ENCODE measurements at regions not wholly inside any gene's neighbourhood (a gene's known extent, or its start where the extent isn't known, plus 50 kb on each side); places are given as distances from the start of the nearest gene placed in this dataset.

- no peak for DNase-seq
Observed at GRCh38 chr1:201660931-201661822, 122.2 kb downstream of the NAV1 start.

GRCh38 chr1:201661823-201662359, 123.0 kb downstream of the NAV1 start:
- no peak for DNase-seq

GRCh38 chr1:201662646-201663045, 123.7 kb downstream of the NAV1 start:
- no peak for DNase-seq

- no peak for DNase-seq
Observed at GRCh38 chr1:201663491-201664113, 124.7 kb downstream of the NAV1 start.

DNA sequence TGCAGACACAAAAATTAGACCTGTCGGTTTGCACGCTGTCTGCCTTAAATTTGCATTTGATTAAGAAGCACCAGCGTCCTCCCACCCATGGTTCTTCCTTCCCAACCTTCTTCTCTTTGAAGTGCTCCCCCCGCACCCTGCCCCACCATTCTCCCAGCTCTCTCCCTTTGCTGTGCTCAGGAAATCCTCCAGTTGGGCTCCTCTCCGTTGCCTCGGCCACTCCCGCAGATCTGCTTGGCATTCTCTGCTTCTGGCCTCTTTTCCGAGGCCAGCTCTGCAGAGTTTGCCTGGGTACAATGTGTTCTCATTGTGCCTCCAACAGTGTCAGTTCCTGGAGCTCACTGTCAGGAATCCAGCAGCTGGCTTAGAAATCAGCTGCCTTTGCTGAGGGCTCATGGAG, 126.1 kb downstream of the NAV1 start:
- no peak for DNase-seq

DNA sequence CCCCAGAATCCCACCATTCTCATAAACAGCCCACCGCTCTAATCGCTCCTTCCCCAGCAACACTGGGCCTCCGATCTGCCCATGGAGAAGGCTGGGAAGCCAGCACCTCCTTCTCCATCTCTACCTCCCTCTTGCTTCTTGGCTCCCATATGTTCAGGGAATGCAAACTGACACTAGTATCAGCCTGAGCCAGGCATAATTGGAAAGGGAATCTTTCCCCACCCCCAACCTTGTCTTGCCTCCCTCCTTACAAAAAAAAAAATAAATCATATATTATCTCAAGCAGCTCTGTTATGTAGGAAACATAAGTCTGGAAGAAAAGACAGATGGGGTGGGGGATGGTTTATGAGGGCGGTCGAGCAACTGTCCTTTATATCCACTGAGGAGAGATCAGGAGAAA, 127.2 kb downstream of the NAV1 start:
- no peak for DNase-seq

GRCh38 chr1:201666645-201667044, 127.7 kb downstream of the NAV1 start:
- DNase-seq: no peak

DNA sequence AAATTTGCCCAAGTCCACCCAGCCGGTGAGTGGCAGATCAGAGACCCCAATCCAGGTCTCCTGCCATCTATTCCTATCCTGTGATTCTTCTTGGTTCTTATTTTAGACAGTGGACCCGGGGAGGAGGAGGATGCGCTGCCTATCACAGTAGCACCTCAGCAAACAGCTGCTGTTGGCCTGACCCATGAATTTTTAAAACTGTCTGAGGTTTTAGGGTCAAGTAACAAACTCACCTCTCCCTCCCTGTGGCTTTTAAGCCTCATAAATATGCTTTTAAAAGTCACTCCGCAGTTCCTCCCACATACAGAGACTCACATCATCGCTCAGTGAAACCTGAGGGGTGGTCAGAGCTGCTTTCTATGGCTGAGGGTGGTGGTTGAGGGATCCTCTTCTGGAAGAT, 128.6 kb downstream of the NAV1 start:
- no peak for DNase-seq

- no peak for DNase-seq
Observed at GRCh38 chr1:201670517-201670916, 131.6 kb downstream of the NAV1 start.

DNA sequence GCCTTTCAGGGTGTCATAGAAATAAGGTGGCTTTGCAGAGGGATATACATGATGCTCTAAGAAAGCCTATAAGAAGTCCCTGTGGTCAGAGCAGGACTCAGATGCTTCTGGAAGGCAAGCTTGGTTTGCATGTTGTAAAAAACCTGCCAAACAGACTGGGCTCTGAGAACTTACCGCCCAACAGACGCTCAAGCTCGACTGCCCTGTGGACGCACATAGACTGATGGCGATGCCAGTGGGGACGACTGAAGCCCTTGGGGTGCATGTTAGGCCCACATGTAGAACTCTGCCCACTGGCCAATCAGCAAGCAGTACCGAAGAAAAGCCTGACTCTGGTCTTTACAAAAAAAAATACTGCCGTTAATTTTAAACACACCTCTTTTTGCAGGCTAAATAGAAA, 133.8 kb downstream of the NAV1 start:
- no peak for DNase-seq

- DNase-seq: no peak
Observed at GRCh38 chr1:201673093-201673492, 134.2 kb downstream of the NAV1 start.

GRCh38 chr1:201673915-201674314, 135.0 kb downstream of the NAV1 start:
- DNase-seq: no peak

DNA sequence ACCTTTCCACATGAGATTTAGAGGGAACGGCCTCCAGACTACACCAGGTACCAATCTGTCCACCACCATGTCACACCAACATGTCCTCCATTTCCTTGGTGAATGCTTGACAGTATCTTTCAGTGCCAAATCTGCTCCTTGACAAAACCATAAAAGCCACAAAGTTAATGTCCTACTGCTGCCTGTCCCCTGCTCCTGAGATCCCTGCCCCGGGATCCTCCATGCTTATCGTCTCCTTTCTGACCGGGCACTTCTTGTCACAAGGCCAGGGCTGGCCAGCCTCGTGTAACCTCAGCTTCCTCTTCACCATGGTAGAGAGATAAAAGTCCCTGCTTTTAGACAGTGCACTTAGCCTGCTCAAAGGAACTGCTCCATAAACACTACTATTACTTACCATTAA, 136.2 kb downstream of the NAV1 start:
- no peak for DNase-seq

GRCh38 chr1:201676197-201676596, 137.3 kb downstream of the NAV1 start:
- DNase-seq: no peak

DNA sequence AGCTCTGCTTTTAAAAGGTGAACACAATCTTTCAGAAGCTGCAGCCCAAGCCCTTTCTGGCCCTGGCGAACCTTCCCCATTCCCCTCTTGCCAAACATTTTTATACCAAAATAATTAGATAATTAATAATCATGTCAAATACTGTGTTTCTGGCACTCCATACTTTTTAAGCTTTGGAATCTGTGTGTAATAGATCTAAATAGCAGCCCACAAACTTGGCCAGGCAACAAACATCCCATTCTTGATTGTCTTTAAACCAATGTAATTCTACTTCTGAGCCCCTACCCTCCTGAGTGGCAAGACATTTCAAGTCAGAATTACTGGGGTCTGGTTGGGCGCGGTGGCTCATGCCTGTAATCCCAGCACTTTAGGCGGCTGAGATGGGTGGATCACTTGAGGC, 137.7 kb downstream of the NAV1 start:
- DNase-seq: no peak

- DNase-seq: peak in 1 of 2 experiments; percentile 16
Observed at GRCh38 chr1:201678264-201679101, 139.6 kb downstream of the NAV1 start.

DNA sequence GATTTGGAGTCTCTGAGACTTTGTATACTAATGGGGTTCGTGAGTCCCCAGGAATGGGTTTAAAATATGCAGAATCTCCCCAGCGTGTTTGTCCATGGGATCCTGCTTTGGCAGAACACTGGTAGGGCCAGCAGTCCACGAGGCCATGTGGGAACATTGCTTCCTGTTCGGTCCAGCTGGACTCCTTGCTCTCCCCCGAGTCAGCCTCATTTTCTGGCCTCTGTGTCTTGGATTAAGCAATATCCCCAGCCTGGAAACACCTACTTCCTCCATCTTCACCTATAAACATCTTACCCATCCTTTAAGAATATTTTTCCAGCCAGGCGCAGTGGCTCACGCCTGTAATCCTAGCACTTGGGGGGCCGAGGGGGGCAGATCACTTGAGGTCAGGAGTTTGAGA, 142.4 kb downstream of the NAV1 start:
- DNase-seq: no peak

GRCh38 chr1:201682964-201683363, 144.0 kb downstream of the NAV1 start:
- no peak for DNase-seq

DNA sequence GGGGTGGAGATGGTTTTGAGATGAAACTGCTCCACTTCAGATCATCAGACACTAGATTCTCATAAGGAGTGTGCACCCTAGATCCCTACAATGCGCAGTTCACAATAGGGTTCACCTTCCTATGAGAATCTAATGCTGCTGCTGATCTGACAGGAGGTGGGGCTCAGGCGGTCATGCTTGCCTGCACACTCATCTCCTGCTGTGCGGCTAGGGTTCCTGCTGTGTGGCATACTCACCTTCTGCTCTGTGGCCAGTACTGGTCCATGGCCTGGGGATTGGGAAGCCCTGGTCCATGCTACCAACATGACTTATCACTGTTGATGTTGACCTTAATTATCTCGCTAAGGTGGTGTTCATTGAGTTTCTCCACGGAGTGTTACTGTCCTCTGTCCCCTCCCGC, 144.5 kb downstream of the NAV1 start:
- DNase-seq: no peak

DNA sequence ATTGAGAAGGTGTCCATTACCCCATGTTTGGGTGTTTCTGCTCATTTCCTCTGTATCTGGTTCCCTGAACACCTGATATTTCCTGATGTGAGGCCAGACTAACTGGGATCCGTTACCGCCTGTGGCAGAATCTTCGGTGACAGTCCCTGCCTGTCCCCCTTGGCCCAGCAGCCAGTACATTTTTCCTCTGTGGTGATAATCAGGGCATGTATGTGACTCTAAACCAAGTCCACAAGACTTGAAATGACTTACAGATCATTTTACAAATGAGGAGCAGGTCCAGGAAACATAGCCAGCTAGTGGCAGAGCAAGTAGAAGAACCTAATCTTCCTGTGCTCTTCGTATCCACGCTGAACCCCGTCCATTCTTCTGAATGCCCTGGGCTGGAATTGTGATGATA, 143.5 kb upstream of the IPO9 start:
- DNase-seq: peak in 1 of 2 experiments; percentile 24

- DNase-seq: peak; percentile 54 to 86
Observed at GRCh38 chr1:201686714-201687455, 142.1 kb upstream of the IPO9 start.

GRCh38 chr1:201688514-201688913, 140.4 kb upstream of the IPO9 start:
- DNase-seq: no peak

DNA sequence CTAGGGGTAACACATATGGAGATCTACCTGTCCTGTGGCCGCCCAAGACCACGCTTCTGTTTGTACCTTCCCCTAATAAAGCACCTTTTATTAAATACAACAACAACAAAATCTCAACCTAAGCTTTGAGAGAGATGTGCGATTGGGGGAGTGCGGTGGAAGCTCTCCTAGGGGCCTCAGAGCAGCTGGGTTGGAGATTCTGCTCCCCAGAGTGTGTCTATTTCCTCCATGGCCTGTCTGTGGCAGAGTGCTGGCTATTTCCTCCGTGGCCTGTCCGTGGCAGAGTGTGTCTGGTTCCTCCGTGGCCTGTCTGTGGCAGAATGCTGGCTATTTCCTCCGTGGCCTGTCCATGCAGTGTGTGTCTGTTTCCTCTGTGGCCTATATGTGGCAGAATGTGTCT, 139.3 kb upstream of the IPO9 start:
- no peak for DNase-seq

All from NCI-H2081 (cell line).